SW 1271 (cell line): ENCODE measurements at regions not wholly inside any gene's neighbourhood (a gene's known extent, or its start where the extent isn't known, plus 50 kb on each side); places are given as distances from the start of the nearest gene placed in this dataset.

Source experiments
- DNase-seq, 2 experiments: peaks; one replicate each; lab custom pipeline; 2025; lab: John Stamatoyannopoulos, UW

DNA sequence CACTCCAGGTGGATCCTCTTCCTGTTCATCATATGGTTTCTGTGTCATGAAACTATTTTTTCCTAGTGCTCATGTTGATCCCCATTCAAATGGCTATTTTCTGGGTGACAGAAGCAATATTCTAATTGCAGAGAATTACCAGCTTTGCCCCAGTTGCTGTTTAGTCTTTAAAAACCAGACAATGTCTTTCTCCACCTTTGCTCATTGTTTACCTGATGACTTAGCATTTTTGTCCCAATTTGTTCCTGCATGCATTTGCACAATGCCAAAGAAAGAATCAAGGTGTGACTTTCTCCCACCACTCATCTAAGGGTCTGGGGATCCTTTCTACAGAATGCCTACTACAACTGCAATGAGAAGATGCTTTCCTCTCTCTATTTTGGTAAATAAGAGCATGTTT, 439.9 kb upstream of the MAF start:
- DNase-seq, result no peak

DNA sequence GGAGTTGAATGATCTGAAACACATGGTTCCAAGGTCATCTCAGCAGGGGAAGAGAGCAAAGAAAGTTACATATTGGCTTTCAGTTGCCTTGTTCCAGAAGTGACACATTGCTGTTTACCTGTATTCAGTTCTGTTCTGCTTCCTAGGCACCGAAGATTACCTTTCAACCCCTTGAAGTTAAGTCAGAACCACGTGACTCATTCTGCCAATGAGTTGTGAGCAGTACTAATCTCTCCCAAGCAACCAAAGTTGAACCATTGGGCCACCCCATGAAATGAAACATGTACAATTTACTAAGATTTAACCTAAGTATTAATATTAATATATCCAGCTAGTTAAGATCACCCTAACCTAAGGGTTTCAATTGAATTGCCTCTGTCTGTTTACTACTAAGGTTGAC, 439.2 kb upstream of the MAF start:
- no peak for DNase-seq

DNA sequence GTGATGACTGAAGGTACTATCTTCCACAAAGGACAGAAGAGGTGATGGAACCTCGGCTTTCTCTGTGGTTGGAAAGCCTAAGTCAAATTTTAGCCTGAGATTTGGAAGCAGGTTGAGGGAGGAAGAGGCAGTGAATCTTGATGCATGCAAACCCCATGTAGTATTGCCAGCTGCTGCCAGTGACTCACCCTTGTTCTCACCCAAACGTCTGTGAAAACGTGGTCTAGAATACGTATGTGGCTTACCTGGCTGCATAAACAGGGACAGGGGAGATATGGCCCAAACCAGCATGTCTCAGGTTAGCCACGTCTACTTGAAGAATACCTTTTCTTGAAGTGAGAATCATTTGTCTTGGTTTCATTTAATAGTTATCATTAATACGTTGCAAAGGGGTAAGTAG, 438.0 kb upstream of the MAF start:
- DNase-seq, result no peak

DNA sequence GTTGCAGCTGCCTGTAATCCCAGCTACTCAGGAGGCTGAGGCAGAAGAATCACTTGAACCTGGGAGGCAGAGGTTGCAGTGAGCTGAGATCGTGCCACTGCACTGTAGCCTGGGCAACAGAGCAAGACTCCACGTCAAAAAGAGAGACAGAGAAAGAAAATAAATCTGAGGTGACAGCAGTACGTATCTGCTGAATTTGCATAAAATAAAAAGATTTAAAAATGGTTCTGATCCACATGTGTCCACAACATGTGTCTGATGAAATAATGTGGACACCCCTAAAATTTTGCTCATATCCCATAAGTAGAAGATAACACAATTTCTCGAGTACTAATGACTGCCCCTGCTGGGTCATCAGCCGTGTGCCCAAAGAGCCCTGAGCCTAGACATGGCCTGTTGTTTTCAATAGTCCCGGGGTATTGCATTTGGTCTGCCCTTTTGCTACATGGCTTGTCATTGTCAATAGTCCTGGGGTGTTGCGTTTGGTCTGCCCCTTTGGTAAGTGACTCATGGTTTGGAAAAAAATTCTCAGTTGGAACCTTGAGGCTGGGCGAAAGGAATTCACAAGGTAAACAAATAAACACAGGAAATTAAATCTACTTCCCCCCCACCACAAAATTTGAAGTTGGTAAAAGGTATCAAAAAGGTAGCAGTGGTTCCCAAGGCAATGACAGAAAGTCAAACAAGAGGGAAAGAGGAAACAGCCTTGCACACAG, 434.6 kb upstream of the MAF start:
- DNase-seq, result no peak

DNA sequence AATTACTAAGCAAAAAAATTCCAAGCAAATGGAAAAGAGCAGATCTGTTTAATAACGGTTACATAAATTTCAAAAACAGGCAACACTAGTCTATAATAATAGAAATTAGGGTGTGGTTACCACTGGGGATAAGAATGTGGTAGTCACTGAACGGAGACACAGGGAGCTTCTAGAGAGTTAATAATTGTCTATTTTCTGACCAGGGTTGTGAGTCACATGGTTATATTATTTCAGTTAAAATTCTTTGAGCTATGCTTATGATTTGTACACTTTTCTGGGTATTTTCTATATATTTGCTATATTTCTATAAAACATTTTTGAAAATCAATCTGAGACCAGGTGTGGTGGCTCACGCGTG, 433.9 kb upstream of the MAF start:
- no peak for DNase-seq

DNA sequence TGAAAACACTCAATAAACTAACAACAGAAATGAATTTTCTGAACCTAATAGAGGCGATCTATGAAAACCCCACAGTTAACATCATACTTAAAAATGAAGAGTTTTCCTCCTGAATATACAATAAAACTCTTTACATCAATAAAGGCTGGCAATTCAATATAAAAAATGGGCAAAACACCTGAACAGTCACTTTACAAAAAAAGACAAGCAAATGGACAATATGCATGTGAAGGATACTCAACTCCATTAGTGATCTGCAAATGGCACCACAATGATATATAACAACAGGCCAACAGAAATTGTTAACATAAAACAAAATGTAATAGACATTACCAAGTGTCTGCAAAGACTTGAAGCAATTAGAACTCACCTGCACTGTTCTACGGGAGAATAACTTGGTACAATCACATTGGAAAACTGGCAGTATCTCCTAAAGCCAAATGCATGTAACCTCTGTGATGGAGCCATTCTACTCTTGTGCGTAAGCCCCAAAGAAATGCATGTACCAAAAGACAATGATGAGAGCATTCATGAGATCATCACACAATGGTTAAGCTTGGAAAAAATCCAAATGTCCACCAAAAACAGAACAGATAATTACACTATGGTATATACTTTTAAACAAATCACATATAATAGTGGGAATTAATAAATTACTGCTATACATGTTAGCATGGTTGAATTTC, 433.4 kb upstream of the MAF start:
- DNase-seq, result no peak

DNA sequence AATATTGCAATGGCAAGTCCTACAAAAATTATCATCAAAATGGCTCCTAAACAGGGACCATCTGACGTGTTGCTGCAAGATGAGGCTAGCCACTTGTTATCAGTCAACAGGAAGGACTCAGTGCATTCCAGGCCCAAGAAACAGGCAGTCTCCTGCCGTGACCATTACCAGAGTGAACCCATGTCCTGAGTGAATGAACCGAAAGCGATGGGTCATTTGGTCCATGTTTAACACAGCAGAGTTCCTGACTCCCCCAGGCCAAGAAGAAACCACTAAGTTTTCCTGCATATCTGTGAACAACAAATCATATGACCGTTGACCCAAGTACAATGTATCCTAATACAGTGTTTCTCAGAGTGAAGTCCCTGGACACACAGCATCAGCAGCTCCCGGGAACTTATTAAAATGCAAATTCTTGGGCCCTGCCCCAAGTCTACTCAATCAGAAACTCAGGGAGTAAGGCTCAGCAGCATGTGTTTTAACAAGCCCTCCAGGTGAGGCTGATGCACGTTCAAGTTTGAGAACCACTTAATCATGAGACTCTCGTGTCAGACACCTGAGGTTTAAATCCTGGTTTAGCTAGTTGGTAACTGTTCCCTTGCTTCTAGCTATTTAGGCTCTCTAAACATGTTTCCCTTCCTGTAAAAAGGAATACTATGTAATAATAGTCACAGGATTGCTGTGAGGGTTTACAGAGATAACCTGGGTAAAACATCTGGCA, 429.4 kb upstream of the MAF start:
- DNase-seq, result no peak

DNA sequence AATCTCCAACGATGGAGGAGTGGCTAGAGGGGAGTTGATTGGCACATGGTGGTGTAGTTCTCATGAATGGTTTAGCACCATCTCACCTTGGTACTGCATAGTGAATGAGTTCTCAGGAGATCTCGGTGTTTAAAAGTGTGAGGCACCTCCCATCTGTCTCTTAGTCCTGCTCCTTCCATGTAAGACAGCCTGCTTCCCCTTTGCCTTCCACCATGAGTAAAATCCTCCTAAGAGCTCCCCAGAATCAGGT, 428.8 kb upstream of the MAF start:
- no peak for DNase-seq

DNA sequence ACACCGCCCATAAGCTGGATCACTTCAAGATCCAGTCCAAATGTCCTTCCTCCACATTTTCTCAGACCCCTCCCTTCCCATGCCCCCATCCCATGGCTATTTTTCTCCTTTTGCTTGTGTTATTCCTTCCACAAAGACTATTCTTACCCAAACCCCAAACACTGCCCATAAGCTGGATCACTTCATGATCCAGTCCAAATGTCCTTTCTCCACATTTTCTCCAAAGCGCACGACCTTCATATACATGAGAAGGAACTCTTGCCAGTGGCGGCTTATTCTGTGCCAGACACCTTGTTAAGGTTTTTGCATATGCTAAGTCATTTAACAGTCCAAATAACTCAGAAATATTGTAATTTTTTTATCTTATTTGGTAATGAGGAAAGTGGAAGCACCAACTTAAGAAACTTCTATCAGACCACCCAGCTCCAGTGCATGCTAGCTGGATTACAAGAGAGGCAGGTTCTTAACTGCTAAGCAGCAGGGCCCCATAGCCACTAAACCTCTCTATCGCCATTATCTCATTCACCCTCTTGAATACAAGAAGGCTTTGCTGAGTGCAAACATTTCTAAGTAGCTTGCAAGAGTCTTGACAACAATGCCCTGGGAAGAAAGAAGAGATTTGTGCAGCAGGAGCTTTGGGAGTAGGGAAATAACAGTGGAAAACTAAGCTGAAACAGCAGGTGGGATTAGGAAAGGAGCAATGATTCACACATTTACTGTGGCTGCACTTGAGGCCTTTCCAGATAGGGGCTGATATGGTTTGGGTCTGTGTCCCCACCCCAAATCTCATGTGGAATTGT, 428.2 kb upstream of the MAF start:
- DNase-seq, result no peak

DNA sequence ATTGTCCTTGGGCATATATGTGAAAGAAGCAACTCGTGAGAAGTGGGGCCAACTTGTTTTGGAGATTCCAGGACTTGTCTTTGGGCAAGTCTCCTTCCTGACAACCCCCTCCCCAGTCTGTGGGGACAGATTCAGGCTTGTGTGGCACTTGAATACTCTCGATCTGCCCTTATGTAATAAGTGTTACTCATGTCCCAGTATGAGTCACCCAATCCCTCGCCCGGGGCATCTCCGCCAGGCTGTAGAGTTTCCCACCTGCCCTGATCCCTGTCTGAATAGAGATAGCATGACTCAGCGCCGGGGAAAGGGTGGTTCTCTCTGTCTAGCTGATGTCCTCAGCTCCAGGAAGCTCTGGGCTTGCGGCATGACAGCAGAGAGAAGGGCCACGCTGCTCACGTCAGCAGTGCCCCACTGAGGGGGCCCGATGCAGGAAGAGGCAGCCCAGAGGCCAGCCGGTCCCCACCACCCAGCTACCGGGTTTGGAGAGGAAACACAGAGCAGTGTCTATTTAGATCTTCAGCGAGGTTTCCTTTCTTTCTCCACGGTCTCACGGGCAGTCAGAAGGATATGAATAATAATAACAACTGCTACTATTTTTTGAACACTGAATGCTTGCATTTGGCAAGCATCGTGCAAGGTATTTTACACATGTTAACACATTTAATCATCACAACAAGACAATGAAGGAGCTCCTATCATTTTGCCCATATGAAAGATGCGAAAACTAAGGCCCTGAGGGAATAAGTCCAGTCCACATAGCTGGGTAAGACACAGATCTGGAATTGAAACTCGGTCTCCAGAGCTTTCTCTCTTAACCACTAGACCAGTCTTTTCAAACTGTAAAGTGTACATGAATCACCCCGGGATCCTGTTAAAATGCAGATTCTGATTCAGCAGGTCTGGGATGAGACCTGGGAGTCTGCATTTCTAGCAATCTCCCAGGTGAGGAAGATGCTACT, 426.7 kb upstream of the MAF start:
- peak; percentile 96 to 98 for DNase-seq

DNA sequence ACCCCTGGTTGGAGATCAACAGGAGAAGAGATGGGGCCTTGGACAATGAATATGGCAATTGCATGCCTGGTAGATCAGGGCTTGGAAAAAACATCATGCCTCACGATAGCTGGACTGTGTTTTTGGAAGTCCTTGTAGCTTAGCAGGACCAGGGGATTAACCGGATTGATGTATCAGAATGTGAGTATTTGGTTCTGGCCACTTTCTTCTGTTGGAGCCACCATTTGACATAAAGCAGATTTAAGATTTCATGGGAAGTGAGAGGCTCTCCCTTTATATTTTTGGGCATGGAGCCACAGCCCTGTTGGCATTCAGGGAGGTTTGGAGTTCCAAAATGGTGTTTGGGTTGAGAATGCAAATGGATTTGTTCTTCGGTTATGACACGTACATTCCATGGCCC, 424.7 kb upstream of the MAF start:
- no peak for DNase-seq

DNA sequence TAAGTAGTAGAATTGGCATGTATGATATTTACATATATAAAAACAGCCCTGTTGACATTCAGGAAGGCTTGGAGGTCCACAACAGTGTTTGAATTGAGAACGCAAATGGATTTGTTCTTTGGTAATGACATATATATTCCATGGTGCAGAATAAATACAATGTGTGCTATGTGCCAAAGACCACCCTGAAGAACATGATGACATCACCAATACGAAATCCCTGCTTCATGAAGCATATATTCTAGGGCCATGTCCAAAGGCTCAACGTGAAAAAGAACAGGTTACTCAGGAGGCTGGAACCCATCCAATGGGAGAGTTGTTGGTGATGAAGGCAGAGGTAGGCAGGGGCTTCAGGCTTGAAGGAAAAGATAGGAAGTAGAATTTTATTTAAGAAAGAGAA, 423.9 kb upstream of the MAF start:
- DNase-seq, result no peak

DNA sequence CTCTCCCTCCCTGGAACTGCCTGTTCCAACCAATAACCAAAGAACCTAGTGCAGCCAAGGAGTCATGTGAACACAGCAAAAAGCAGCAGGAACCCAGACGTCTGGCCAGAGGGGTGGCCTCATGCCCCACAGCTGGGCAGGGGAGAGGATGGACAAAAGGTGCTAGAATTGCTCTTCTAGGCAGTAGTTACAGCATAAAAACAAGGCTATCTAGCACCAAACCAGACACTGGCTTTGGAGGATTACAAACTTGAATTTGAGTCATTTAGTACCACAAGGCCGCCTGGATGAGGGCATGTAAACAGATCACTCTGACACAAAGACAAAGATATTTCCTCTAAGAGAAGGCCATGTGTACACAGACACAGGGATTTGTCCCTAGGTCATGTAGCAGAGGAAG, 423.3 kb upstream of the MAF start:
- DNase-seq, result peak in 1 of 2 experiments; percentile 25

DNA sequence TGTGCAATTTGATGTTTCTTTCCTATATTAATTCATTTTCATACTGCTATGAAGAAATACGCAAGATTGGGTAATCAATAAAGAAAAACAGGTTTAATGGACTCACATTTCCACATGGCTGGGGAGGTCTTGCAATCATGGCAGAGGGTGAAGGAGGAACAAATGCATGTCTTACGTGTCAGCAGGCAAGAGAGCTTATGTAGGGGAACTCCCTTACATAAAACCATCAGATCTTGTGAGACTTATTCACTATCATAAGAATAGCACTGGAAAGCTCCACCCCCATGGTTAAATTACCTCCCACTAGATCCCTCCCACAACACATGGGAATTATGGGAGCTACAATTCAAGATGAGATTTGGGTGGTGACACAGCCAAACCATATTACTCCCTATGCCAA, 418.9 kb upstream of the MAF start:
- no peak for DNase-seq

DNA sequence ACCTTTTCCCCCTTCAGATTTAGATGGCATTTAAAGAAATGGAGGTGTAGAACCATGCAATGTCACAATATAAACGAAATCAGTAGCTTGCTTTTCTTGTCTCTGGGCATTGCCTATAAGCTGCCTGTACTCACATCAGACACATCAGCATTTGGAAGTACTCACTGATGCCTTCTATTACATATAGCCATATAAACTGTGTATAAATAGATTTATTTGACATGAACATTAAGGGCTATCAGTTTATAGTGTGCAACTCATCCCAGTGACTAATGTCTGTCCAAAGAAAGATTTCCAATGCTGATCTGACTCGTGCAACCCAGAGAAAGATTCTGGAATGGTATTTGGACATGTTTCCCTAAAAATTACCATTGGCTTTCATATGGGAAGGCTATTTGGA, 417.9 kb upstream of the MAF start:
- DNase-seq, result no peak

DNA sequence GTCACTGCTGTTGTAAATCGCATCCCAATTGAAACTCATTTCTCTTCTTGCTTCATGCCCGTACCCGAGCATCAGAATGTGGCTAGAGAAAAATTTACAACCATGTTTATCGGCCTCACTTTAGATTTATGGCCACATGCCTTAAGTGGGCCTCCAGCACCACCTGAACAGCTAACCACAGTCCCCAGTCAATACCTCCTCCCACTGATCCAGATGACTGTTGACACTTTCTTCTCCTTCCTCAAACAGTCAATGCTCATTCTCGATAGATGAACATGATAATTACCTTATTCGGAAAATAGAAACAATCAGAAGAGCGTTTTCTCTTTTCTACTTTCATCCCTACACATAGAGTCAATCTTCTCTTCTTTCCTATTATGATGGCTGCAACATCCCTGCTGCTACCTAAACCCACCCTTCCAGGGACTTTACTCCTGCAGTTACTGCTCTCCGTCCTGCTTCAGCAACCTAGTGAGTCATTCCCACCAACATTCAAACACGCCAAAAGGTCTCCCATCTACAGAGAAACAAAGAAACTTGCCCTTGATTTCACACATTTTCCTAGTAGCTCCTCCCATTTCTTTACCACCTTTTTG, 416.3 kb upstream of the MAF start:
- DNase-seq, result no peak

DNA sequence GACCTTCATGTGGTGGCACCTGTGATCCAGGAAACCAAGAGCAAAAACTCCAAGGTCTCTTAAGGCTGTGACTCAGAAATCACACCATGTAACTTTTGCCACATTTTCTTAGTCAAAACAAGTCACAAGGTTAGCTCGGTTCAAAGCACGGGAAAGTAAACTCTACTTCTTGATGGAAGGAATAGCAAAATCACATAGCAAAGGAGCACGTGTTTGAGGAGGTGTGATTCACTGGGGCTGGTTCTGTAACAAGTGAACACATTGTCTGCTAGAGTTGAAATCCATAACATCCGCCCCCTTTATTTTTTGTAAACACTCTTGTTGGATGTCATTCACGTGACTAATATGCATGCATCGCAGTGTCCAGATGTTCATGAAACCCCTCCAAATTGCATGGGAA, 415.0 kb upstream of the MAF start:
- no peak for DNase-seq

DNA sequence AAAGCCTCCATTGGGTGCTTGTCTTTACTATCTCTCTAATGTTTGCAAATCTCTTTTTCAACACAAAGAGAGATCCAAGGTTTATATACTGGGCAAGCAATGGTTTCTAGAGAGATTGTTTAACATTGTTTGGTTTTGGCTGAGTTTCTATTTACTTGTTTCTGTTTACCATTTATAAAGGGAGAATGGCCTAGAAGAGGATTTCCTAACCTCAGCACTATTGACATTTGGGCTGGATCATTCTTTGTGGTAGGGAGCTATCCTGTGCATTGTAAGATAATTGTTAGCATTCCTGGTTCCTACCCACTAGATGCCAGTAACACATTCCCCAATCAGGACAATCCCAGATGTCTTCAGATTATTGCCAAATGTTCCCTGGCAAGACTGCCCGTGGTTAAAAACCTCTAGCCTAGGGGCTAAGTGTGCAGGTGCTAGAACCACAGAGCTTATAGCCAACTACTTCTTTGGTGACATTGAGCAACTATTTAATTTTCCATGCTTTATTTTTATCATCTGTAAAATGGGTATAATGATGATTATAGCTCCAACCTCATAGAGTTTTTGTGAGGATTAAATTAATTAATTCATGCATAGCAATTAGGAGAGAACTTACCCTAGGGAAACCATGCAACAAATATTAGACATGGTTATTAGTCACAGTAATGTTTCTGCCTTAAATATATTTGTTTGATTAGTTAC, 413.9 kb upstream of the MAF start:
- no peak for DNase-seq

DNA sequence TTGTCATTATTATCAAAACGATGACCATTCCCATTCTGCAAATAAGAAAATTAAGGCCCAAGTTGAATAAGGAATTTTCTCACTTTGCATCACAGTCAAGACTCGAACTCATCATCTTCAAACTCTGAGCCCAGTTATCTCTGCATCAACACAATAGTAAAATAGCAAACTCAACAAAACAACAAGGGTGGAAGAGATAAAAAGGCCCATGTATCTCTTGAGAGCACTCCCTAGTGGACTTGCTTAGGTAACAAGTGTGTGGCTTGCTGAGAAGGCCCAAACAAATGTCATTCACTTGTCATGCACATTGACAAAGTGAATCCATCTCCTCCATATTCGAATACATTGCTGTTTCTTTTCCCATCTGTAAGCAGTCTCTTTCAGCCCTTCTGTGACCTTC, 412.0 kb upstream of the MAF start:
- DNase-seq, result no peak

DNA sequence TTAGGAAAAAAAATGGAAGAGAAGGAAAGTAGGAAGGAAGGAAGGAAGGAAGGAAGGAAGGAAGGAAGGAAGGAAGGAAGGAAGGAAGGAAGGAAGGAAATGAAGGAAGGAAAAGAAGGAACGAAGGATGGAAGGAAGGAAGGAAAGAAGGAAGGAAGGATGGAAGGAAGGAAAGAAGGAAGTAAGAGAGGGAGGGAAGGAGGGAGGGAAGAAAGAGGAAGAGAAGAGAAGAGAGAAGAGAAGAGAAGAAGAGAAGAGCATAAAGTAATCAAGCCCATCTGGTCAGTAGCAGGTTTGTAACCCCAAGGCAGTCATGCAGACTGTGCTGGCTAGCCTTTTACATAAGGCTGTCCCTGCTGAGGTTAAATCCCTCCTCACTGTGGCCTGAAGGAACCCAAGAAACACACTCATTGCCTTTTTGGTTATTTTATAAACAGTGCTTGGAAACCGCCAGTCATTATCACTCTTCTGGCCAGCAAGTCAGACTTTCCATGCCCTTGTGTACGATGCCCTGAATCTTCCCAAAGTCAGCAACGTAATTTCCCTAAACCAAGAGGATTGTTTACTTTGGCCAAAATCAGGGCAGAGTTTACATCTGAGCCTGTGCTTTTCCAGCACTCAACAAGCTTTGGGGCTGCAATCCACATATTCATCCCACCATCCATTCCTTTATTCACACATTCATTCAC, 409.6 kb upstream of the MAF start:
- DNase-seq, result no peak
